A673 (cell line): ENCODE measurements at regions not wholly inside any gene's neighbourhood (a gene's known extent, or its start where the extent isn't known, plus 50 kb on each side); places are given as distances from the start of the nearest gene placed in this dataset.

Experiments used
- EZH2 ChIP-seq: fragments of 200-600 bp; sonication (generic); IDR thresholded peaks from 2 replicates; pipeline ENCODE4 v1.6.1; 2017; ENCODE audit warnings: borderline replicate concordance, low read depth, mild to moderate bottlenecking, mixed read lengths, antibody characterized with exemption, low read length; ENCODE audit not compliant: poor library complexity, severe bottlenecking
- TF ChIP-seq, protein P1 (sequence below): fragments of 300-800, 200-600 bp; sonication (generic); conservative IDR thresholded peaks from 2 replicates; pipeline ENCODE4 v1.5.1; 2017; ENCODE audit warnings: low read depth, mild to moderate bottlenecking, antibody characterized with exemption, low read length, moderate library complexity, mixed read lengths

DNA sequence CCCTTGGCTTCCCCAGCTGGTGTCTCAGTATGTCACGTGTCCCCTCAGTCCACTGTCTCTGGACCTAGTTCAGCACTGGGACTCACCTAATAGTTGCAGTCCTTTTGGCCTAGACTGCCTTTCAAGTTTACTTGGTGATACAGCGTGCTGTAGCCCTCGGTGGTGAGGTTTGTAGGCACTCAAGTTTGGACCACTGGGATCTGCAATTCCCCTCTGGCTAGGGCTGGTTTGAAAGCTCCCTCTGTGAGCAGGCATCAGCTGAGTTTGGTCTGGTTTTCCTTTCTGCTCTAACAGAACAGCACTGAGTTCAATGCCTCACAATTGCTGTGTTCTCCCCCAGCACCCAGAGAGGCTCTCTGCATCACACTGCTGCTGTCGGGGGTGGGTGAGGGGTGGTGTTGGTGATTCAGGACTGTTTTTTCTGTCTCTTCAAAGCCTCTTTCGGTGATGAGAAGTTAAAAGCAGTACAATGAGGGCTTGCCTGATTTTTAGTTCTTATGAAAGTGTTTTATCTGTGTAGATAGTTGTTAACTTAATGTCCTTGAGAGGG lies 494.2 kb downstream of the TDRD15 start:
- TF ChIP-seq EZH2: no peak
- TF ChIP-seq, protein P1, sequence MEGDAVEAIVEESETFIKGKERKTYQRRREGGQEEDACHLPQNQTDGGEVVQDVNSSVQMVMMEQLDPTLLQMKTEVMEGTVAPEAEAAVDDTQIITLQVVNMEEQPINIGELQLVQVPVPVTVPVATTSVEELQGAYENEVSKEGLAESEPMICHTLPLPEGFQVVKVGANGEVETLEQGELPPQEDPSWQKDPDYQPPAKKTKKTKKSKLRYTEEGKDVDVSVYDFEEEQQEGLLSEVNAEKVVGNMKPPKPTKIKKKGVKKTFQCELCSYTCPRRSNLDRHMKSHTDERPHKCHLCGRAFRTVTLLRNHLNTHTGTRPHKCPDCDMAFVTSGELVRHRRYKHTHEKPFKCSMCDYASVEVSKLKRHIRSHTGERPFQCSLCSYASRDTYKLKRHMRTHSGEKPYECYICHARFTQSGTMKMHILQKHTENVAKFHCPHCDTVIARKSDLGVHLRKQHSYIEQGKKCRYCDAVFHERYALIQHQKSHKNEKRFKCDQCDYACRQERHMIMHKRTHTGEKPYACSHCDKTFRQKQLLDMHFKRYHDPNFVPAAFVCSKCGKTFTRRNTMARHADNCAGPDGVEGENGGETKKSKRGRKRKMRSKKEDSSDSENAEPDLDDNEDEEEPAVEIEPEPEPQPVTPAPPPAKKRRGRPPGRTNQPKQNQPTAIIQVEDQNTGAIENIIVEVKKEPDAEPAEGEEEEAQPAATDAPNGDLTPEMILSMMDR: no peak
